ENCODE measurements at regions not wholly inside any gene's neighbourhood (a gene's known extent, or its start where the extent isn't known, plus 50 kb on each side); places are given as distances from the start of the nearest gene placed in this dataset.

DNA sequence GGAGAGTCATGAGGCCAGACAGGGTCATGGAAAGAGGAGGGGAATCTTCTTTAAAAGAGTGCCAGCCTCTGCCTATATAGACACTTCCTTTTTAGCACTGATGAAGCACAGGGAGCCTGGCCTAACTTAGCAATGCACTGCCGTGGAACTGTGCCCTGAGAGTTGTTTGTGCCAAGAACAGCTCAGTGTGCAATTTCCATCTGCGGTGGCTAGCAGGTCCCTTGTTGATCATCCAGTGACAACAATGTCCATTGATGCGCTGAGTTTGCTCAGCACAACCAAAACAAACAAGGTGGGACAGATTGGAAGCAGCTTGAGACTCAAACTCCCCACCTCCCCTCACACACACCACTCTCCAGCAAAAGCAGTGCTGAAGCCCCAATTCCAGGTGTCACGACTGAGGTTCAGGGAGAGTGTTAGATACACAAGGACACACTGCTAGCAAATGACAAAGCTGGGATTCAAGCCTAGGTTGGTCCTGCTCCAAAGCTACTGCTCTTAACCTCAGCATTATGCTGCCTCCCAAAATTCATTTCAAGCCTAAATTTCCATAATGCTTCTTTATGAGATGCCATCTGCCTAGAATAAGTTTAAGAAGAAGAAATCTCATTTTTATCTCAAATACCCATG, 316.6 kb upstream of the UBE2E2 start:
- ATAC-seq: no peak

DNA sequence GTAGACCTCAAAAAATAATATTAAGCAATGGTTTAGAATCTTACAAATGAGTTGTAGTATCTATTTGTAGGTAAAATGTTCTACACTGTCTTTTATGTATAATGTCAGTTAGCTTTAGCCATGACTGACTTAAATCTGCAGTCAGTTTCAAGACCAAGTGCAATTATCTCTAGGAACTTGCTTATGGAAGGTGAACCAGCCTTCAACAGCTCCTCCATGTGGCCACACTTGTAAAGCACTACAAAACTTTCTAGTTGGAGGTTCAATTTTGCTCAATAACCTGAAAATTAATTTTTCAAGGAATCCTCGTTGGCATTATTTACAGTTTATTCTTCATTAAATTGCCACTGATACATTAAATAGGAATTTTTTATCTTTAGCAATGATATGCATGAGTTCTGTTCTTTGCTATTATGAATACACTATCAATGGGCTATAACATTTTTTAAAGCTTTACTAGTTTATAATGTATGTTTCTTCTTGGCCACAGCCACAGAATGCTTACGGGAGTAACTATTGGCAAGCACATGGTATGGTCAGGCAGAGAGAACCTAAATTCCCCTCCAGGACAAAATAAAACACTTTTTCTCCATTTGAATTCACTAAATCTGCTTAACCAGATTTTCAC, 315.3 kb upstream of the UBE2E2 start:
- ATAC-seq: peak; percentile 59; the same call in 1 of the 3 replicates
- no peak for TF ChIP-seq ZFP30 (CRISPR knock-in tag; IDR thresholded peaks at IDR 0.05)
- TF ChIP-seq CSDC2 (CRISPR knock-in tag; IDR thresholded peaks at IDR 0.05): no peak

More for the DNA sequence above, 316.6 kb upstream of the UBE2E2 start:
- TF ChIP-seq TOX (CRISPR knock-in tag; IDR thresholded peaks at IDR 0.05; ENCODE audit: borderline replicate concordance) (no peak), GLIS3 (CRISPR knock-in tag; IDR thresholded peaks at IDR 0.05) (no peak), ZFP3 (CRISPR knock-in tag; IDR thresholded peaks at IDR 0.05) (no peak), ZNF565 (CRISPR knock-in tag; conservative IDR thresholded peaks at IDR 0.05; ENCODE audit: low read depth) (no peak), ZC3H10 (CRISPR knock-in tag; IDR thresholded peaks at IDR 0.05) (no peak), ISL1 (CRISPR knock-in tag; IDR thresholded peaks at IDR 0.05) (no peak), TCF4 (CRISPR knock-in tag; IDR thresholded peaks at IDR 0.05; ENCODE audit: borderline replicate concordance) (no peak), RARB (CRISPR knock-in tag; IDR thresholded peaks at IDR 0.05) (no peak), ZNF8 (CRISPR knock-in tag; IDR thresholded peaks at IDR 0.05) (no peak), ZFP30 (CRISPR knock-in tag; IDR thresholded peaks at IDR 0.05) (no peak), ARNTL (CRISPR knock-in tag; IDR thresholded peaks at IDR 0.05; ENCODE audit: borderline replicate concordance, low read depth) (no peak), TSHZ2 (CRISPR knock-in tag; IDR thresholded peaks at IDR 0.05) (no peak), CSDC2 (CRISPR knock-in tag; IDR thresholded peaks at IDR 0.05) (no peak)

- TF ChIP-seq PPARA (CRISPR knock-in tag; IDR thresholded peaks at IDR 0.05; ENCODE audit: borderline replicate concordance) (no peak), ZNF70 (CRISPR knock-in tag; IDR thresholded peaks at IDR 0.05) (no peak), CSDC2 (CRISPR knock-in tag; IDR thresholded peaks at IDR 0.05) (no peak), TCF4 (CRISPR knock-in tag; IDR thresholded peaks at IDR 0.05; ENCODE audit: borderline replicate concordance) (no peak), ZNF8 (CRISPR knock-in tag; IDR thresholded peaks at IDR 0.05) (no peak), BACH2 (CRISPR knock-in tag; IDR thresholded peaks at IDR 0.05; ENCODE audit: borderline replicate concordance) (no peak), PATZ1 (CRISPR knock-in tag; IDR thresholded peaks at IDR 0.05; ENCODE audit: borderline replicate concordance) (no peak), RARB (CRISPR knock-in tag; IDR thresholded peaks at IDR 0.05) (no peak), ZNF565 (CRISPR knock-in tag; conservative IDR thresholded peaks at IDR 0.05; ENCODE audit: low read depth) (no peak), GLIS3 (CRISPR knock-in tag; IDR thresholded peaks at IDR 0.05) (no peak), ZC3H10 (CRISPR knock-in tag; IDR thresholded peaks at IDR 0.05) (no peak), CSRNP3 (CRISPR knock-in tag; IDR thresholded peaks at IDR 0.05) (no peak), ARNTL (CRISPR knock-in tag; IDR thresholded peaks at IDR 0.05; ENCODE audit: borderline replicate concordance, low read depth) (no peak), ZFP3 (CRISPR knock-in tag; IDR thresholded peaks at IDR 0.05) (no peak), TSHZ2 (CRISPR knock-in tag; IDR thresholded peaks at IDR 0.05) (no peak), OSR1 (CRISPR knock-in tag; IDR thresholded peaks at IDR 0.05) (no peak), SNAI2 (CRISPR knock-in tag; IDR thresholded peaks at IDR 0.05) (no peak), TOX (CRISPR knock-in tag; IDR thresholded peaks at IDR 0.05; ENCODE audit: borderline replicate concordance) (no peak)
- TF ChIP-seq, protein P1, sequence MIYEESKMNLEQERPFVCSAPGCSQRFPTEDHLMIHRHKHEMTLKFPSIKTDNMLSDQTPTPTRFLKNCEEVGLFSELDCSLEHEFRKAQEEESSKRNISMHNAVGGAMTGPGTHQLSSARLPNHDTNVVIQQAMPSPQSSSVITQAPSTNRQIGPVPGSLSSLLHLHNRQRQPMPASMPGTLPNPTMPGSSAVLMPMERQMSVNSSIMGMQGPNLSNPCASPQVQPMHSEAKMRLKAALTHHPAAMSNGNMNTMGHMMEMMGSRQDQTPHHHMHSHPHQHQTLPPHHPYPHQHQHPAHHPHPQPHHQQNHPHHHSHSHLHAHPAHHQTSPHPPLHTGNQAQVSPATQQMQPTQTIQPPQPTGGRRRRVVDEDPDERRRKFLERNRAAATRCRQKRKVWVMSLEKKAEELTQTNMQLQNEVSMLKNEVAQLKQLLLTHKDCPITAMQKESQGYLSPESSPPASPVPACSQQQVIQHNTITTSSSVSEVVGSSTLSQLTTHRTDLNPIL (CRISPR knock-in tag; IDR thresholded peaks at IDR 0.05; ENCODE audit: low read depth): no peak
- TF ChIP-seq, protein P2, sequence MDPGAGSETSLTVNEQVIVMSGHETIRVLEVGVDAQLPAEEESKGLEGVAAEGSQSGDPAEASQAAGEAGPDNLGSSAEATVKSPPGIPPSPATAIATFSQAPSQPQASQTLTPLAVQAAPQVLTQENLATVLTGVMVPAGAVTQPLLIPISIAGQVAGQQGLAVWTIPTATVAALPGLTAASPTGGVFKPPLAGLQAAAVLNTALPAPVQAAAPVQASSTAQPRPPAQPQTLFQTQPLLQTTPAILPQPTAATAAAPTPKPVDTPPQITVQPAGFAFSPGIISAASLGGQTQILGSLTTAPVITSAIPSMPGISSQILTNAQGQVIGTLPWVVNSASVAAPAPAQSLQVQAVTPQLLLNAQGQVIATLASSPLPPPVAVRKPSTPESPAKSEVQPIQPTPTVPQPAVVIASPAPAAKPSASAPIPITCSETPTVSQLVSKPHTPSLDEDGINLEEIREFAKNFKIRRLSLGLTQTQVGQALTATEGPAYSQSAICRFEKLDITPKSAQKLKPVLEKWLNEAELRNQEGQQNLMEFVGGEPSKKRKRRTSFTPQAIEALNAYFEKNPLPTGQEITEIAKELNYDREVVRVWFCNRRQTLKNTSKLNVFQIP (CRISPR knock-in tag; IDR thresholded peaks at IDR 0.05; ENCODE audit: borderline replicate concordance, low read depth): no peak
- ATAC-seq: no peak
Observed at GRCh38 chr3:22893101-22893500, 310.0 kb upstream of the UBE2E2 start.

All from SK-N-SH treated with all-trans-retinoic acid at 6 μM for 48 hours (cell line).